ENCODE measurements at regions not wholly inside any gene's neighbourhood (a gene's known extent, or its start where the extent isn't known, plus 50 kb on each side); places are given as distances from the start of the nearest gene placed in this dataset.

- Histone ChIP-seq H3K56ac (ENCODE audit: insufficient read length, low read depth, low read length) (no peak overlapping the region), H2BK12ac (ENCODE audit: insufficient read length, low read depth, low read length) (no peak overlapping the region), H2AFZ (ENCODE audit: low read length) (no peak overlapping the region), H3K23me2 (ENCODE audit: insufficient read length, low read depth, low read length, poor library complexity, severe bottlenecking) (no peaks in the 10 kb centered on the region), H3K4ac (ENCODE audit: low read depth, low read length) (no peak overlapping the region), H4K8ac (replicated peaks; ENCODE audit: insufficient read length, low read depth, low read length) (no peak overlapping the region), H3K14ac (ENCODE audit: insufficient read depth, low read length) (no peak overlapping the region), H3T11ph (ENCODE audit: low read length) (no peak overlapping the region), H3K27ac (ENCODE audit: insufficient read length, low read depth, low read length) (no peak overlapping the region), H4K91ac (ENCODE audit: insufficient read length, low read depth, low read length) (no peak overlapping the region), H3K9me3 (ENCODE audit: control insufficient read depth, low read depth, low read length) (no peaks in the 10 kb centered on the region), H3K4me2 (ENCODE audit: insufficient read depth, insufficient read length, low read length) (no peak overlapping the region), H4K20me1 (ENCODE audit: control insufficient read depth, insufficient read depth, insufficient read length) (no peaks in the 10 kb centered on the region), H2AK5ac (ENCODE audit: insufficient read length, low read length) (no peak overlapping the region), H3K79me2 (ENCODE audit: insufficient read depth, low read length) (no peaks in the 10 kb centered on the region), H3K27me3 (ENCODE audit: insufficient read depth, low read length) (no peaks in the 10 kb centered on the region), H2BK120ac (ENCODE audit: low read depth, low read length, poor library complexity, severe bottlenecking) (no peak overlapping the region), H3K79me1 (ENCODE audit: insufficient read depth, low read depth, low read length, poor library complexity, severe bottlenecking) (no peaks in the 10 kb centered on the region), H3K9ac (ENCODE audit: extremely low read depth, insufficient read length, low read length) (no peak overlapping the region), H2BK20ac (ENCODE audit: low read depth, low read length, poor library complexity, severe bottlenecking) (no peak overlapping the region), H3K18ac (ENCODE audit: insufficient read length, low read depth, low read length) (no peak overlapping the region), H3K4me1 (ENCODE audit: insufficient read depth, low read length) (peaks cover 17% of the 10 kb centered on the region), H3K23ac (ENCODE audit: insufficient read length, low read depth, low read length) (no peak overlapping the region), H2BK5ac (ENCODE audit: insufficient read length, low read length) (no peak overlapping the region), H2BK15ac (ENCODE audit: low read depth, low read length) (no peak overlapping the region), H4K5ac (ENCODE audit: insufficient read length, low read depth, low read length) (no peak overlapping the region)
- Mint-ChIP-seq H3K4me1 (peaks cover 64 to 74% of the 10 kb centered on the region in 2 experiments), H3K9me3 (peaks cover 6 to 11% of the 10 kb centered on the region in 2 experiments), H3K27me3 (ENCODE audit: low read depth) (no peaks in the 10 kb centered on the region), H3K36me3 (ENCODE audit: insufficient read depth in 1 of 3, low read depth in 3 of 3) (peaks cover 0 to 10% (median 0%) of the 10 kb centered on the region in 3 experiments; a peak in 2 of 7 replicates), H3K4me3 (no peak overlapping the region), H3K27ac (peak overlapping the region; percentile 6 to 57 (median 26); a peak in 3 of 7 replicates)
- no peak for TF ChIP-seq CTCF (conservative IDR thresholded peaks at IDR 0.05)
- WGBS (ENCODE audit: extremely low coverage, insufficient read length, low lambda C conversion rate) = no CpG with 5 or more reads among the region's 9 CpGs
- no peak for DNase-seq
These were observed 923.5 kb downstream of the UQCRFS1 start for GRCh38 chr19:28289295-28290063.
